ENCODE measurements at regions not wholly inside any gene's neighbourhood (a gene's known extent, or its start where the extent isn't known, plus 50 kb on each side); places are given as distances from the start of the nearest gene placed in this dataset.

DNA sequence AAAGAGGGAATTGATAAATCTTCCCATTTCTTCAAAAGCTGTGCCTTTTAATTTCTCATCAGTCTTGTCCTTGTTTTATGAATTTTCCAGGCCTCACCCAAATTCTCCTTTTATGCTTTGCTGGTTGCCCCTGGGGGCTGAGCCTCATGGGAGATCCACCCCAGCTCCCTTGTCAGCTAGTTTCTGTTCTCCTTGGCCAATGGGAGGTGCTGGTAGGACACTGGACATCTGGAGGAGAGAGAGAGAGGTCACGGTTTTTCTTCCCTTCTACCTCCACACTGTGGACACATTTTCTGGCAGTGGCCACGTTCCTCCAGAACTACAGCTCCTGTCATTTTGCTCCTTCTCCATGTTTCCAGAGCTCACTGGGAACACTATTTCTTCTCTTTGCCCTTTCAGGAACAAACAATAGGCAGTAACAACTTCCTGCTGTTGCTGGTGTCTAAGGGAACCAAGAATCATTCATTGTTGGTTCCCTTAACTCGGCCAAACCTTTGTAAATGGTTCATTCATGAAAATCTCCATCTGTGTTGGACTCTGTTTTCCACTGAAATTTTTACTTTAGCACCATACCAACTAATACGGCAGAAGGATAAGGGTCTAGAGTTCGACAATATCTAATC, 334.5 kb downstream of the GPAT3 start:
- Histone ChIP-seq H3K27me3 (ENCODE audit: insufficient read depth, low read length) (peaks cover 3% of the 10 kb centered on the region), H3K9me3 (ENCODE audit: low read length) (no peaks in the 10 kb centered on the region), H3K36me3 (ENCODE audit: insufficient read depth, low read length) (no peaks in the 10 kb centered on the region), H3K4me1 (ENCODE audit: insufficient read depth, low read length) (peaks cover 13% of the 10 kb centered on the region), H3K4me3 (ENCODE audit: low read length) (no peak overlapping the region), H2AFZ (ENCODE audit: low read depth, low read length) (no peak overlapping the region)

DNA sequence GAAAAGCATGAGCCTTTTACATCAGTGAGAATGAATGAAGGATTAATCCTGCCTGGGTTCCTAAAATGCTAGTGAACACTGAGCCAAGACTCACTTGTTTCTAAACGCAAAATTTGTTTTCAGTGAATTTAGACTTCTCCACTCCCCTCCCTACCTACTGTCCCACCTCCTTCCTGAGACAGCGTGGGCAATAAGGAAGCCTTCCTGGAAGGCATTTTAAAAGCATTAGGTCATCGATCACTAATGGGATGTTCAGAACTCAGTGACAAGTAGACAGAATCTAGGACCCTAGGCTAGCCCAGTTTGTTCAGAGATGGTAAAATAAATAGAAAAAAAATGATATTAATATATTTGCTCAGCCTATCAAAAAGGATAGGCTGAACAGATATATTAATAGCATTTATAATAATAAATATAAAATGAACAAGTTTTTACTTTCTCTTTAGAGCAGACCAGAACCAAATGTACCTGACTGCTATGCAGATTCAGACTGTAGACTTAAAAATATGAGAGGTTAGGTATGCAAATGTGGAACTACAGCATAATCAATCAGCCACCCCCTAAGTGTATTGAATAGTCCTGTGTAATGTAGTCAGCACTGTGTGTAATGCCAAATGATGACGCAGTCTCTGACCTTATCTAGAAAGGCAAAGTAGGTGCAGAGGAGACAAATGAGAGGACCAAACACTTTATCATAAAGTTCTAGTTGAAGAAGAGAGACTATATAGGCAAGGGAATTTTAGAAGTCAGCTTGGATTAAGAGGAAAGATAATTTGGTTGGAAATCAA, 331.1 kb downstream of the GPAT3 start:
- no peak overlapping the region for H2AFZ ChIP-seq (ENCODE audit: low read depth, low read length)
- H3K36me3 ChIP-seq (ENCODE audit: insufficient read depth, low read length) = no peaks in the 10 kb centered on the region
- no peaks in the 10 kb centered on the region for H3K9me3 ChIP-seq (ENCODE audit: low read length)
- peaks cover 26% of the 10 kb centered on the region for H3K4me1 ChIP-seq (ENCODE audit: insufficient read depth, low read length)
- no peak overlapping the region for H3K4me3 ChIP-seq (ENCODE audit: low read length)
- peaks cover 3% of the 10 kb centered on the region for H3K27me3 ChIP-seq (ENCODE audit: insufficient read depth, low read length)

DNA sequence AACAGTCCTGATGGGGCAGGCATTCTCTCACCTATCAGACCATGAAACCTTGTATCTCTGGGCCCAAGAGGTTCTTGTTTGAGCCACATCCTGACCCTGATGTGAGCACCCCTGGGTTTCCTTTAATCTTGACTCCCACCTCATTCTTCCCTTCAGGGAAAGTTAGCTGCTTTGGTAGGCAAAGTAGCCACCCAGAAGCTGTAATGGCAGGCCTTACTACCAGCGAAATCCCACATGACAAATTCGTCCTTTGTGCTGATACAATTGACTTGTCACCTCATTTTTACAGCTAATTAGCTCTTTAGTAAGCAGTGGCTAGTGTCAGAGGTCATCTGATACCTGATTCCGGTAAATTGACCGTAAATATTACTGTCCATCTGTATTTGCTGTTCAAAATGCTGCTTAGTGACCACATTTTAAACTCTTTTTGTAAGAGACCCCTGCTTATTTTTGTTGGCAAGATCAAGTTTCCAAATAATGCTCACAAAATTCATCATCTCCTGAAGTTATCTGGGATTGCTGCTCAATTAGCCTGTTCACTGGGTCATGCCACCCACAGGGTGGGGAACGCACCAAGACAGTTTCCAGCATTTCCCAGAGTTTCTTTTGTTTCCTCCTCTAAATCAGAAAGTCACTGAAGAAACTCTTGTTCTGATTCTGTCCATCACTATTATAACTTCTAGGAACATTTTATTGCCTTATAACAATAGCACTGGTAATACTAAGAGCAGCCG, 329.7 kb downstream of the GPAT3 start:
- Histone ChIP-seq H3K4me1 (ENCODE audit: insufficient read depth, low read length) (peaks cover 26% of the 10 kb centered on the region), H3K27me3 (ENCODE audit: insufficient read depth, low read length) (peaks cover 3% of the 10 kb centered on the region), H3K4me3 (ENCODE audit: low read length) (no peak overlapping the region), H3K9me3 (ENCODE audit: low read length) (no peaks in the 10 kb centered on the region), H3K36me3 (ENCODE audit: insufficient read depth, low read length) (no peaks in the 10 kb centered on the region), H2AFZ (ENCODE audit: low read depth, low read length) (no peak overlapping the region)

DNA sequence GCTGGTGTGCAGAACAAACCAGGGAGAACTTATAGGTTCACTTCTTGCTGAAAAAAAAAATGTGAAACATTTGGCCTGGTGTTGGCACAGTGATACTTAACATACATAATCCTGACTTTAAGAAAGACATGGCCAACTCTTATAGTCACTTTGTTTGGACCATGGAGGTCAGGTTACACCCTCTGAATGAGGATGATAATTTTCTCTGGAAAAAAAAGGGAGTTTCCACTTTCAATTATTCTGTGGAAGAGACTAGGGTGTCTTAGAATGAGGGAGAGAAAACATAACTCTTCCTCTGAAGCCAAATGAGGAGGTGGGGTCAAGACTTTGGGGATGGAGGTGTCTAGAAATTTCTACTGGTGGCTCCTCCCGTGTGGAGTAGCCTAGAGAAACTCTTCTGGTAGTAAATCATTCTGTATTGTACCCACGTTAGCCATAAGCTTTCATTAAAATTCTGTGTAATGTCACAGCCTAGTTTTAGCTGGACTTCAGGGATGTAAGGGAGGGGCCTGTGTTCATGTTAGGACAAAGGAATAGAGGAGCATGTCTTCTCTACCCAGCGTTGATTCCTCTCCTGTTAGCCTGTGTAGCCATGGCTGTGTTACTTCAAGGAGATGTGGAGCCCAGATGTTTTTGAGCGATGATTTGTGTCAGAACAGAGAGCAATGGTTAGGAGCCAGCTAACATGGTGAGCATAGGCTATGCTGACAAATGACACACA, 328.3 kb downstream of the GPAT3 start:
- Histone ChIP-seq H3K4me1 (ENCODE audit: insufficient read depth, low read length) (peaks cover 21% of the 10 kb centered on the region), H3K27me3 (ENCODE audit: insufficient read depth, low read length) (no peaks in the 10 kb centered on the region), H3K36me3 (ENCODE audit: insufficient read depth, low read length) (no peaks in the 10 kb centered on the region), H3K9me3 (ENCODE audit: low read length) (no peaks in the 10 kb centered on the region), H3K4me3 (ENCODE audit: low read length) (no peak overlapping the region), H2AFZ (ENCODE audit: low read depth, low read length) (no peak overlapping the region)

DNA sequence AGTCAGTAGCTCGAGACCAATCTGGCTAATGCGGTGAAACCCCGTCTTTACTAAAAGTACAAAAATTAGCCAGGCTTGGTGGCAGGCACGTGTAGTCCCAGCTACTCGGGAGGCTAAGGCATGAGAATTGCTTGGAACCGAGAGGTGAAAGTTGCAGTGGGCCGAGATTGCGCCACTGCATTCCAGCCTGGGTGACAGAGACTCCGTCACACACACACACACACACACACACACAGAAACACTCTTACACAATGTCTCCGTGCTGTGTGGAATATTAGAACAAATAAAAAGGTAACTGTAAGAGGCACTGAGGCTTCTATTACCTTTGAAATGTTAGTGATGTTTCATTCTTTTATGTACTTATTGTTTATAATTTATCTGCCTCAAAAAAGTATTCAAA, 326.6 kb downstream of the GPAT3 start:
- Histone ChIP-seq H3K4me1 (ENCODE audit: insufficient read depth, low read length) (peaks cover 23% of the 10 kb centered on the region), H3K27me3 (ENCODE audit: insufficient read depth, low read length) (no peaks in the 10 kb centered on the region), H3K4me3 (ENCODE audit: low read length) (no peak overlapping the region), H3K9me3 (ENCODE audit: low read length) (no peaks in the 10 kb centered on the region), H3K36me3 (ENCODE audit: insufficient read depth, low read length) (no peaks in the 10 kb centered on the region), H2AFZ (ENCODE audit: low read depth, low read length) (no peak overlapping the region)

DNA sequence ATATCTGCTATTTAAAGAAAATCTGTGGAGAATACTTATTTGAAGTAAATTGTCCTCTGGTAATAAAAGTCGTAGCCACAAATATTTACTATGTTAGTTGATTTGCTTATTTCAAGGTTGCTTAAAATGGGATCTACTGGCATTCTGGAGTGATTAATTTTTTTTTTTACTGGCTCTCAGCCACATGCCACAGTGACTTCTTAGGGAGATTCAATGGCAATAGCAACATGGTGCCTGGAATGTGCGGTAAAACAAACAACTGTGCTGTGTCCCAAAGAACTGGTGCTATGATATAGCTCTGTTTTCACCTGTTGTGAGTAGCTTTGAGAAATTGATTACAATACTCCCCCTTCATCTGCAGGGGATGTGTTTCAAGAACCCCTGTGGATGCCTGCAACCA, 324.3 kb downstream of the GPAT3 start:
- no peaks in the 10 kb centered on the region for H3K9me3 ChIP-seq (ENCODE audit: low read length)
- H2AFZ ChIP-seq (ENCODE audit: low read depth, low read length) = no peak overlapping the region
- H3K36me3 ChIP-seq (ENCODE audit: insufficient read depth, low read length) = no peaks in the 10 kb centered on the region
- peaks cover 21% of the 10 kb centered on the region for H3K4me1 ChIP-seq (ENCODE audit: insufficient read depth, low read length)
- no peak overlapping the region for H3K4me3 ChIP-seq (ENCODE audit: low read length)
- H3K27me3 ChIP-seq (ENCODE audit: insufficient read depth, low read length) = no peaks in the 10 kb centered on the region

DNA sequence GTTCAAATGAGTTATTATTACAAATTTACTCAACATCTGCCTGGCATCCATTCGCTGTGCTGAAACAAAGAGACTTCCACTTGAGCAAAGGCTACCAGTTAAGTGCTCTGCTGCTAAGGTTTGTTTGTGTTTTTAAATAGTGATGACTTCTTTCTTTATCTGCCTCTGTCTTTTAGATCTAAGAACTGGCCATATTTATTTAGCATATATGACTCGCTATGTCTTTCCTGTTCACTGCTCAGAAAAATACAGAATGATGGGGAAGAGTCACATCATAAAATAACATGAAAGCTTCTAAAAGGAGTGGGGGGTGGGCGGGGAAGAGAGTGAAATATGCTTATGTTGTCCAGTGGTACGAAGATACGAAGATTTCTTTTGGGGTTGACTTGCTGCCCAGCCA, 322.2 kb downstream of the GPAT3 start:
- H3K36me3 ChIP-seq (ENCODE audit: insufficient read depth, low read length) = no peaks in the 10 kb centered on the region
- H3K9me3 ChIP-seq (ENCODE audit: low read length) = no peaks in the 10 kb centered on the region
- no peak overlapping the region for H3K4me3 ChIP-seq (ENCODE audit: low read length)
- no peak overlapping the region for H2AFZ ChIP-seq (ENCODE audit: low read depth, low read length)
- peaks cover 10% of the 10 kb centered on the region for H3K4me1 ChIP-seq (ENCODE audit: insufficient read depth, low read length)
- H3K27me3 ChIP-seq (ENCODE audit: insufficient read depth, low read length) = no peaks in the 10 kb centered on the region

DNA sequence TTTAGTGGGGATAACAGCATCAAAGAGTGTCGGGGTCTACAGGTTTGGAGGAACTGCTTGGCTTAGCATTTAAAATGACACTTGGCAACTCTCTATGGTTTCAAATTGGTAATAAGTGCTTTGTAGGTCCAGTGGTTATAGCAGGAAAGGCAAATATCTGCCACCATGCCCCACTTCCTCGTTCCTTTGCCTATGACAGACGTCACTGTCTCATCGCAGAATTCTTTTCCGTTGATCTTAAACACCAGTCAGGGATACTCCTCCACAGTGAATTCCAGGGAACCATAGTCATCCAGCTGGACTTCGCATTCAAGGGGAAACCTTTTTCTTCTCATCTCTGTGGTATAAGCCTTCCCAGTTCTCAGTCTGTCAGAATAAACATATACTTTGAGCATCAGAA, 319.1 kb downstream of the GPAT3 start:
- no peak overlapping the region for H3K4me3 ChIP-seq (ENCODE audit: low read length)
- peaks cover 31% of the 10 kb centered on the region for H3K4me1 ChIP-seq (ENCODE audit: insufficient read depth, low read length)

DNA sequence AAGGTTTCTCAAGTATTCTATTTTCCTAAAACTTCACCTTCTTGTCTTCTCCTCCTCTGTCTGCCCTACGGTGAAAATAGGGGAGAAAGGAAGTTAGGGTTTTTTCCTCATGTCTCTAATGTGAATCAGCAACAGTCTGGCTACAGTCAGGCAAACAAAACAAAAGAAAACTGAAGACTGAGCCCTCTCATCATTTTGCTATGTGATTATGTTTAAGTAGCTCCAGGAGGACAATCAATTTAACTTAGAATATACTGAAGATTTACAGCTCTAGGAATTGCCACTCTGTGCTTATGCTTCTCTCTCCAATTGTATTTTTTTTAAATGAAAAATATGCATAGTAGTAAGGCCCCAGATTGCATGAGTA, 316.2 kb downstream of the GPAT3 start:
- H3K27me3 ChIP-seq (ENCODE audit: insufficient read depth, low read length) = no peaks in the 10 kb centered on the region
- no peak overlapping the region for H2AFZ ChIP-seq (ENCODE audit: low read depth, low read length)
- peaks cover 26% of the 10 kb centered on the region for H3K4me1 ChIP-seq (ENCODE audit: insufficient read depth, low read length)
- no peak overlapping the region for H3K4me3 ChIP-seq (ENCODE audit: low read length)
- H3K9me3 ChIP-seq (ENCODE audit: low read length) = no peaks in the 10 kb centered on the region
- H3K36me3 ChIP-seq (ENCODE audit: insufficient read depth, low read length) = no peaks in the 10 kb centered on the region

More for the DNA sequence above, 319.1 kb downstream of the GPAT3 start:
- H3K36me3 ChIP-seq (ENCODE audit: insufficient read depth, low read length) = no peaks in the 10 kb centered on the region
- no peaks in the 10 kb centered on the region for H3K9me3 ChIP-seq (ENCODE audit: low read length)
- no peak overlapping the region for H2AFZ ChIP-seq (ENCODE audit: low read depth, low read length)
- H3K27me3 ChIP-seq (ENCODE audit: insufficient read depth, low read length) = no peaks in the 10 kb centered on the region

DNA sequence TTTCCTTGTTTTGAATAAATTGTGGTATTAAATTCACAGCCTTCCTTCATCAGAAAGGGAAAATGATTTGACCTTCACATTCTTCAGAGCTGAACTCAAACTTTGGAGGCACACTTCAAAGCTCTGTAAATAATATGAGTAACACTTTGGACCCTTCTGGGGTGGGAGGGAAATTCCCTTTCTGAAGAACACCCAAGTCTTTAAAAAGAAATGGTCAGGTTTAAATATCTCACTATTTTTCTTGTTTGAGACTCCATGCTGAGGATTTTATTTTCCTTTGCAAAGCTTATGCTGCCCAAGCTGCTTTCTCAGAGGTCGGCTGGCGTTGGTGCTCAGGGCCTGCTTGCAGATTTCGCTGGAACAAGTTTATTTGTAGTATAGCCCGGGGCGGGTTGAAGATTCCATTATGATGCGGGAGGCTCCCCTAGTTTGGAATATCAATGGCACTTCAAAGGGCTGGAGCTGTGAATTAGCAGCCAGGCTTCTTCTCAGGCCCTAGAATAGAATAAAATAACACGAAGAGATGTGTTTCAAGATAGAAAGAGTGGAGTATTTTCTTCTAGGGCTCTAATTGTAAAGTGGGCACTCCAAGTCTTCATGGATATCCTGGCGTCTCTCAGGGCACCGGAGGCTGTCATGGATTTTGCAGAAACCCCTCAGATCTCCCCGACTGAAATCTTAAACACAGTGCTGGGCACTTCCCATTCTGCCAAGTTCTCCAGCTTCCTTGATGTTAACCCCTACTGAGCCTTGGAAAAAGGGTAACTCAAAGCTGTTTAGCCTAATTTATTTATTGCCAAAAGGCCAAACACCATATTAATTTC, 315.6 kb downstream of the GPAT3 start:
- H2AFZ ChIP-seq (ENCODE audit: low read depth, low read length) = peak overlapping the region; percentile 90
- no peaks in the 10 kb centered on the region for H3K27me3 ChIP-seq (ENCODE audit: insufficient read depth, low read length)
- H3K4me1 ChIP-seq (ENCODE audit: insufficient read depth, low read length) = peaks cover 22% of the 10 kb centered on the region
- H3K4me3 ChIP-seq (ENCODE audit: low read length) = peak overlapping the region; percentile 23
- H3K36me3 ChIP-seq (ENCODE audit: insufficient read depth, low read length) = no peaks in the 10 kb centered on the region
- H3K9me3 ChIP-seq (ENCODE audit: low read length) = no peaks in the 10 kb centered on the region

DNA sequence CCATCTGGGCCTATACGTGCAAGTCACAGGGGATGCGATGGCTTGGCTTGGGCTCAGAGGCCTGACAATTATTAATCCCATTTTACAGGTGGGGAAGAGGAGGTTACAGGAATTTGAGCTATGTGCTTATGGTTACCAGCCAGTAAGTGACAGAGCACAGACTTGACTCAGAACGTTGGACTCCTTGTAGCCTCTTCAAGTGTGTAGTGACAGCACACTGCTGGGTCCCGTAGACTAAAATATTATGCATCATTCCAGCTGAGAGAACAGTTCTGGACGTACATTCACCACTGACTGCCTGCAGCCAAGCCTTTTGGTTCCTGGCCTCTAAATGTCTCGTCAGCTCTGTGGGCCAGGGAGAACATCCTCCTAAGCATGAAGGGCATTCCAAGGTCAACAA, 314.5 kb downstream of the GPAT3 start:
- H3K4me3 ChIP-seq (ENCODE audit: low read length) = no peak overlapping the region
- H2AFZ ChIP-seq (ENCODE audit: low read depth, low read length) = no peak overlapping the region

DNA sequence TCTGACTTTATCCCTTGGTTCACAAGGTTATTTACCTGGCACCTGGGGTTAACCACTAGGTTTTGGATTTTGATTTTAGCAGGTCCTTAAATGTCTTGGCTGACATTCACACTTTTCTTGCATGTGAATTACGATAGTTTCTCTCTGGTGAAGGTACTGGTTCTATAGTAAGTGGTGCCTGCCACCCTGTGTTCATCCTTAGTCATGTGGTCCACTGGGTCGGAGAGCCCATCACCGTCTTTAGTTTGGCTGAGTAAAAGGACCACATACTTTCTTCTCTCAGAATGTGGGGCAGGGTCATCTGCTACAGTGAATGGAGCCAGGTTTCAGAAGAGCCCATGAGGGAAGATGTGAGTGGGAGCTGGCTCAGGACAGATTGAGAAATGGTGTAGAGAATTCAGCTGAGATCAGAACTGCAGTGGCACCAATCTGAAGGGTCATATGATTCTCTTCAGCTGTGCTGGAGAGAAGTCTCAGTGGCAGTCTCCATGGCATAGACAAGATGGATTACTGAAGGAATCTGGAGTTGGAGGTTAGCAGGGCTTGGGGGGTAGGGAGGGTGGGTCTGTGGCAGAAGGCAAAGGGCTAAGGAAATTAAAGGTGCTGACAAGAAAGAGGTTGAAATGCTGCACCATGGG, 310.4 kb downstream of the GPAT3 start:
- H2AFZ ChIP-seq (ENCODE audit: low read depth, low read length) = no peak overlapping the region
- H3K4me3 ChIP-seq (ENCODE audit: low read length) = no peak overlapping the region
- H3K9me3 ChIP-seq (ENCODE audit: low read length) = no peaks in the 10 kb centered on the region
- H3K4me1 ChIP-seq (ENCODE audit: insufficient read depth, low read length) = peaks cover 6% of the 10 kb centered on the region
- no peaks in the 10 kb centered on the region for H3K27me3 ChIP-seq (ENCODE audit: insufficient read depth, low read length)
- H3K36me3 ChIP-seq (ENCODE audit: insufficient read depth, low read length) = no peaks in the 10 kb centered on the region

More for the DNA sequence above, 314.5 kb downstream of the GPAT3 start:
- Histone ChIP-seq H3K36me3 (ENCODE audit: insufficient read depth, low read length) (no peaks in the 10 kb centered on the region), H3K9me3 (ENCODE audit: low read length) (no peaks in the 10 kb centered on the region), H3K4me1 (ENCODE audit: insufficient read depth, low read length) (peaks cover 22% of the 10 kb centered on the region), H3K27me3 (ENCODE audit: insufficient read depth, low read length) (no peaks in the 10 kb centered on the region)
